GM12878 (cell line): ENCODE measurements at regions not wholly inside any gene's neighbourhood (a gene's known extent, or its start where the extent isn't known, plus 50 kb on each side); places are given as distances from the start of the nearest gene placed in this dataset.

ENCODE experiments used
- ATAC-seq: fragments of 200-7000 bp; cut with Tn5 transposase; 3 replicates; pipeline ENCODE4 v1.9.1; 2020; ENCODE audit warnings: mild to moderate bottlenecking, moderate library complexity
- BruUV-seq: library from RNA; stranded (reverse); fragments of 400-500 nt; replicated peaks from 2 replicates; lab custom pipeline; 2021; lab: Mats Ljungman, UMichigan
- CTCF ChIA-PET: fragments of 300-600 bp; sonication (Branson Sonifier 250); formaldehyde crosslinking; extraction: SDS; loops from one replicate; lab custom pipeline; 2021; ENCODE audit warnings: inconsistent platforms; lab: Yijun Ruan, JAX
- POLR2A ChIA-PET: fragments of 350-600 bp; formaldehyde crosslinking; extraction: SDS; loops from one replicate; lab custom pipeline; 2021; ENCODE audit warnings: inconsistent platforms; lab: Charles Lee
- RAD21 ChIA-PET: fragments of 300-600 bp; sonication (Branson Sonifier 250); formaldehyde crosslinking; loops from one replicate; lab custom pipeline; 2023; ENCODE audit warnings: antibody characterized with exemption; ENCODE audit not compliant: unreplicated experiment; lab: Charles Lee
- SMC1A ChIA-PET: fragments of 300-600 bp; sonication (Branson Sonifier 250); formaldehyde crosslinking; loops from one replicate; lab custom pipeline; 2023; ENCODE audit not compliant: unreplicated experiment, uncharacterized antibody; lab: Charles Lee
- DNase-seq: peaks from one replicate; pipeline ENCODE4 v3.0.0-alpha.2; 2011; ENCODE audit warnings: low read depth, low spot score
- FAIRE-seq: peaks from 3 replicates; lab custom pipeline; 2011; peaks lifted over from hg19 to GRCh38; lab: Jason Lieb, UNC
- H2AFZ ChIP-seq: 2 replicates; pipeline ENCODE4 v1.6.0; 2011; ENCODE audit warnings: low read depth, low read length, control low read depth; ENCODE audit not compliant: control insufficient read depth
- H3K27ac ChIP-seq: 2 replicates; pipeline ENCODE4 v1.5.1; 2011; ENCODE audit warnings: control low read depth; ENCODE audit not compliant: control insufficient read depth, insufficient read depth
- H3K27me3 ChIP-seq, 2 experiments: replicated peaks in 1 of 2; 2 replicates each; pipeline versions ENCODE4 v1.6.0 to v1.6.1; 2011; ENCODE audit warnings: low read length in 1 of 2; ENCODE audit not compliant: control insufficient read depth in 2 of 2, insufficient read depth in 2 of 2
- H3K36me3 ChIP-seq, 2 experiments: 2 replicates each; pipeline ENCODE4 v1.5.1; 2011; ENCODE audit warnings: low read length in 1 of 2; ENCODE audit not compliant: control insufficient read depth in 2 of 2, insufficient read depth in 2 of 2
- H3K4me1 ChIP-seq: 2 replicates; pipeline ENCODE4 v1.6.1; 2011; ENCODE audit warnings: mild to moderate bottlenecking, low read length, moderate library complexity, mixed read lengths; ENCODE audit not compliant: control insufficient read depth, insufficient read depth
- H3K4me2 ChIP-seq: 2 replicates; pipeline ENCODE4 v1.6.0; 2011; ENCODE audit warnings: control low read depth; ENCODE audit not compliant: control insufficient read depth, insufficient read depth
- H3K4me3 ChIP-seq: fragments of 200-600 bp; sonication (generic); 2 replicates; pipeline ENCODE4 v1.5.1; 2016
- H3K79me2 ChIP-seq: 2 replicates; pipeline ENCODE4 v1.6.0; 2011; ENCODE audit warnings: low read length; ENCODE audit not compliant: control insufficient read depth, insufficient read depth
- H3K9ac ChIP-seq: 2 replicates; pipeline ENCODE4 v1.8.0; 2011; ENCODE audit warnings: low read length, control low read depth, mixed read lengths; ENCODE audit not compliant: control insufficient read depth, insufficient read depth
- H3K9me3 ChIP-seq: replicated peaks from 3 replicates; pipeline ENCODE4 v1.5.1; 2011; ENCODE audit warnings: mild to moderate bottlenecking, low read length; ENCODE audit not compliant: control insufficient read depth, insufficient read depth
- H4K20me1 ChIP-seq: 2 replicates; pipeline ENCODE4 v1.6.0; 2011; ENCODE audit not compliant: control insufficient read depth, insufficient read depth
- ASH2L ChIP-seq: fragments of 300-600, 200-600 bp; sonication (generic); IDR thresholded peaks from 2 replicates; pipeline ENCODE4 v1.6.1; 2017; ENCODE audit warnings: low read depth, mild to moderate bottlenecking, borderline replicate concordance
- BACH1 ChIP-seq: fragments of 450-650 bp; IDR thresholded peaks from 2 replicates; pipeline ENCODE4 v1.6.1; 2017; ENCODE audit warnings: mild to moderate bottlenecking, borderline replicate concordance
- BMI1 ChIP-seq: fragments of 450-650 bp; IDR thresholded peaks from 2 replicates; pipeline ENCODE4 v1.6.1; 2016; ENCODE audit warnings: mild to moderate bottlenecking, moderate library complexity, borderline replicate concordance
- CEBPB ChIP-seq, 2 experiments: fragments of 150-350 bp in 1 of 2; IDR thresholded peaks; 2 replicates each; pipeline ENCODE4 v1.6.1; 2012 to 2014; ENCODE audit warnings: low read depth in 2 of 2, low read length in 2 of 2, borderline replicate concordance in 1 of 2, inconsistent platforms in 1 of 2
- EED ChIP-seq: sonication (generic); IDR thresholded peaks from 2 replicates; pipeline ENCODE4 v1.6.1; 2016; ENCODE audit warnings: antibody characterized with exemption, low read depth
- JUND ChIP-seq: IDR thresholded peaks from 2 replicates; pipeline ENCODE4 v1.6.1; 2012; ENCODE audit warnings: low read depth, mild to moderate bottlenecking, low read length, improper control_type of control experiment, moderate library complexity
- NBN ChIP-seq: fragments of 450-650 bp; IDR thresholded peaks from 2 replicates; pipeline ENCODE4 v1.6.1; 2016
- RCOR1 ChIP-seq: conservative IDR thresholded peaks from 2 replicates; pipeline ENCODE4 v1.6.1; 2012; ENCODE audit warnings: low read depth, low read length, improper control_type of control experiment
- in situ Hi-C: fragments of 300-500 bp; cut with MboI; formaldehyde crosslinking; loops from 9 replicates; pipeline ENCODE4 v1.14.3; 2018; ENCODE audit warnings: mixed read lengths
- intact Hi-C: fragments of 100-400 bp; cut with micrococcal nuclease; formaldehyde crosslinking; loops from one replicate; pipeline ENCODE4 v1.14.2; 2022; ENCODE audit not compliant: unreplicated experiment
- TF ChIP-seq, protein P1 (sequence below): IDR thresholded peaks from 2 replicates; pipeline ENCODE4 v1.6.1; 2012; ENCODE audit warnings: low read depth, low read length, improper control_type of control experiment
- TF ChIP-seq, protein P2 (sequence below): IDR thresholded peaks from 2 replicates; pipeline ENCODE4 v1.6.1; 2012; ENCODE audit warnings: low read length, inconsistent platforms
- TF ChIP-seq, protein P3 (sequence below): IDR thresholded peaks from 2 replicates; pipeline ENCODE4 v1.6.1; 2011; ENCODE audit warnings: mild to moderate bottlenecking, low read depth, low read length, moderate library complexity; ENCODE audit not compliant: insufficient replicate concordance
- TF ChIP-seq, protein P4 (sequence below): IDR thresholded peaks from 2 replicates; pipeline ENCODE4 v1.6.1; 2012; ENCODE audit warnings: low read depth, low read length, improper control_type of control experiment

DNA sequence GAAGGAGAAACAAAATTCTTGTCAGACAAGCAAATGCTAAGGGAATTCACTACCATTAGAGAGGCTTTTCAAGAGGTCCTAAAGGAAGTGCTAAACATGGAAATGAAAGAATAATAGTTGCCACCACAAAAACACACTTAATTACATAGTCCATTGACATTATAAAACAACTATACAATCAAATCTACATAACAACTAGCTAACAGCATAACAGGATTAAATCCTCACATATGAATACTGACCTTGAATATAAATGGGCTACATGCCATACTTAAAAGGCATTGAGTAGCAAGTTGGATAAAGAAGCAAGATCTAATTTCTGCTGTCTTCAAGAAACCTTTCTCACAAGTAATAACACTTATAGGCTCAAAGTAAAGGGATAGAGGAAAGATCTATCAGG, 811.5 kb upstream of the CITED2 start:
- no peak for TF ChIP-seq CEBPB (IDR thresholded peaks at IDR 0.05; ENCODE audit: borderline replicate concordance in 1 of 2, low read depth in 2 of 2, low read length in 2 of 2)
- TF ChIP-seq NBN, result no peak
- no peak for TF ChIP-seq BMI1
- TF ChIP-seq, protein P1, sequence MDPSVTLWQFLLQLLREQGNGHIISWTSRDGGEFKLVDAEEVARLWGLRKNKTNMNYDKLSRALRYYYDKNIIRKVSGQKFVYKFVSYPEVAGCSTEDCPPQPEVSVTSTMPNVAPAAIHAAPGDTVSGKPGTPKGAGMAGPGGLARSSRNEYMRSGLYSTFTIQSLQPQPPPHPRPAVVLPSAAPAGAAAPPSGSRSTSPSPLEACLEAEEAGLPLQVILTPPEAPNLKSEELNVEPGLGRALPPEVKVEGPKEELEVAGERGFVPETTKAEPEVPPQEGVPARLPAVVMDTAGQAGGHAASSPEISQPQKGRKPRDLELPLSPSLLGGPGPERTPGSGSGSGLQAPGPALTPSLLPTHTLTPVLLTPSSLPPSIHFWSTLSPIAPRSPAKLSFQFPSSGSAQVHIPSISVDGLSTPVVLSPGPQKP, result no peak
- no peak for TF ChIP-seq BACH1
- TF ChIP-seq ASH2L, result no peak
- TF ChIP-seq EED, result no peak
- ChIA-PET CTCF (interaction anchor here (0.8 kb wide), 1 partner anchor 59 kb away, joined by 3 read pairs; no protein-coding TSS in a partner anchor), SMC1A (no interaction called here), RAD21 (no interaction called here), POLR2A (no interaction called here)
- no peaks in the 10 kb centered on the region for H3K27me3 ChIP-seq
- H4K20me1 ChIP-seq, result no peaks in the 10 kb centered on the region
- in situ Hi-C loops (no loop called here), intact Hi-C loops (no loop called here)
- no peaks in the 10 kb centered on the region for H3K36me3 ChIP-seq
- H3K9ac ChIP-seq, result no peak overlapping the region
- no peak for ATAC-seq
- no peaks in the 10 kb centered on the region for H3K79me2 ChIP-seq
- FAIRE-seq, result no peak
- no peak overlapping the region for H3K4me3 ChIP-seq
- BruUV-seq, result no TSS peak
- DNase-seq, result no peak
- H3K9me3 ChIP-seq, result no peaks in the 10 kb centered on the region
- H2AFZ ChIP-seq, result no peak overlapping the region
- H3K27ac ChIP-seq, result no peak overlapping the region
- H3K4me1 ChIP-seq, result no peaks in the 10 kb centered on the region
- no peak overlapping the region for H3K4me2 ChIP-seq

DNA sequence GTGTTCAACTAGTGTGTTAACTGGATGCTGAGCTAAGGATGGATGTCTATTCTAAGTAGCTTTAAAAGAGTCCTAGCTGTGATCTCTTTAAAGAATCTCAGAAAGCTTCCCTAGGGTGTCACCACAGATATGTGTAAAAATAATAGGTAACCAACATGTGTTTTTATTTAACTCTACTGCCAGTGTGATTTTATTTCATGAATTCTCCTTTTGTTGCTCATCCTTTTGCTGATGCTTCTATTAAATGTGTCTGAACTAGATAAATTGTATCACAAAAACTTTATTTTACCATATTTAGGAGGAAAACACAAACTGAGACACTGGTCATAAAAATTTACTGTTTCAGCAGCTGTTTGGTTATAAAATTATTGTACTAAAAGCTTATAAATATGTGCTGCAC, 809.4 kb upstream of the CITED2 start:
- ChIA-PET SMC1A (interaction anchor here (0.7 to 1.1 kb wide), 3 partner anchors 11 to 24 kb away, joined by 3 read pairs; no protein-coding TSS in a partner anchor), POLR2A (no interaction called here), RAD21 (no interaction called here), CTCF (interaction anchor here (1.1 to 1.3 kb wide), 2 partner anchors 131 to 815 kb away, joined by 3 to 5 read pairs; no protein-coding TSS in a partner anchor)
- Histone ChIP-seq H3K9me3 (no peaks in the 10 kb centered on the region), H3K4me2 (no peak overlapping the region), H3K4me3 (no peak overlapping the region), H3K27me3 (no peaks in the 10 kb centered on the region), H3K4me1 (no peaks in the 10 kb centered on the region), H3K9ac (no peak overlapping the region), H3K27ac (no peak overlapping the region), H2AFZ (no peak overlapping the region), H3K36me3 (no peaks in the 10 kb centered on the region), H4K20me1 (no peaks in the 10 kb centered on the region), H3K79me2 (no peaks in the 10 kb centered on the region)
- FAIRE-seq (no peak), ATAC-seq (no peak), DNase-seq (no peak)
- BruUV-seq, result no TSS peak
- in situ Hi-C loops (no loop called here), intact Hi-C loops (no loop called here)
- TF ChIP-seq, protein P2, sequence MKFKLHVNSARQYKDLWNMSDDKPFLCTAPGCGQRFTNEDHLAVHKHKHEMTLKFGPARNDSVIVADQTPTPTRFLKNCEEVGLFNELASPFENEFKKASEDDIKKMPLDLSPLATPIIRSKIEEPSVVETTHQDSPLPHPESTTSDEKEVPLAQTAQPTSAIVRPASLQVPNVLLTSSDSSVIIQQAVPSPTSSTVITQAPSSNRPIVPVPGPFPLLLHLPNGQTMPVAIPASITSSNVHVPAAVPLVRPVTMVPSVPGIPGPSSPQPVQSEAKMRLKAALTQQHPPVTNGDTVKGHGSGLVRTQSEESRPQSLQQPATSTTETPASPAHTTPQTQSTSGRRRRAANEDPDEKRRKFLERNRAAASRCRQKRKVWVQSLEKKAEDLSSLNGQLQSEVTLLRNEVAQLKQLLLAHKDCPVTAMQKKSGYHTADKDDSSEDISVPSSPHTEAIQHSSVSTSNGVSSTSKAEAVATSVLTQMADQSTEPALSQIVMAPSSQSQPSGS, result no peak
- TF ChIP-seq, protein P3, sequence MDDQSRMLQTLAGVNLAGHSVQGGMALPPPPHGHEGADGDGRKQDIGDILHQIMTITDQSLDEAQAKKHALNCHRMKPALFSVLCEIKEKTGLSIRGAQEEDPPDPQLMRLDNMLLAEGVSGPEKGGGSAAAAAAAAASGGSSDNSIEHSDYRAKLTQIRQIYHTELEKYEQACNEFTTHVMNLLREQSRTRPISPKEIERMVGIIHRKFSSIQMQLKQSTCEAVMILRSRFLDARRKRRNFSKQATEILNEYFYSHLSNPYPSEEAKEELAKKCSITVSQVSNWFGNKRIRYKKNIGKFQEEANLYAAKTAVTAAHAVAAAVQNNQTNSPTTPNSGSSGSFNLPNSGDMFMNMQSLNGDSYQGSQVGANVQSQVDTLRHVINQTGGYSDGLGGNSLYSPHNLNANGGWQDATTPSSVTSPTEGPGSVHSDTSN, result no peak
- TF ChIP-seq RCOR1, result no peak
- no peak for TF ChIP-seq JUND
- TF ChIP-seq, protein P4, sequence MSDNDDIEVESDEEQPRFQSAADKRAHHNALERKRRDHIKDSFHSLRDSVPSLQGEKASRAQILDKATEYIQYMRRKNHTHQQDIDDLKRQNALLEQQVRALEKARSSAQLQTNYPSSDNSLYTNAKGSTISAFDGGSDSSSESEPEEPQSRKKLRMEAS, result no peak
